HG02571 (cell line): ENCODE measurements at regions not wholly inside any gene's neighbourhood (a gene's known extent, or its start where the extent isn't known, plus 50 kb on each side); places are given as distances from the start of the nearest gene placed in this dataset.

Source experiments
- ATAC-seq: cut with Tn5 transposase; IDR thresholded peaks from one replicate; pipeline ENCODE4 v1.9.1; 2021; ENCODE audit warnings: mild to moderate bottlenecking, moderate library complexity; ENCODE audit not compliant: unreplicated experiment

DNA sequence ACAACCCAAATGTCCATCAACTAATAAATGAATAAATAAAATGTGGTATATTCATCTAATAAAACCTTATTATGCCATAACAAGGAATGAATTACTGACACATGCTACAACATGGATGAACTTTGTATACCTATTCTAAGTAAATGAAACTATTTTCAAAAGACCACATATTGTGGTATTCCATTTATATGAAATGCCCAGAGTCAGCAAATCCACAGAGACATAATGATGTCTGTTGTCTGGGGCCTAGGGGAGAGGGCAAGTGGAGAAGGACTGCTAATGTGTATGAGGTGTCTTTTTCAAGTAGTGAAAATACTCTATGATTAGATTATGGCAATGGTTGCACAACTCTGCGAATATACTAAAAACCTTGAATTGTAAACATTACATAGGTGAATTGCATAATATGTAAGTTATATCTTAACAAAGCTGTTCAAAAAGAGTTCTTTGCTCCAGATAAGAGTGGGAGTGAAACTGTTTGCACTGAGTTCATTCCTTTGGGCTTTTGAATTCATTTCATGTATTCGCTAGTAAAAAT, 464.2 kb downstream of the NUF2 start:
- ATAC-seq: no peak

GRCh38 chr1:163789911-163790310, 468.2 kb downstream of the NUF2 start:
- no peak for ATAC-seq

- no peak for ATAC-seq
These were observed 472.8 kb downstream of the NUF2 start for GRCh38 chr1:163794551-163794950.

- no peak for ATAC-seq
These were observed 474.7 kb downstream of the NUF2 start for GRCh38 chr1:163796394-163796821.

- ATAC-seq: no peak
These were observed 476.1 kb downstream of the NUF2 start for GRCh38 chr1:163797816-163798215.

DNA sequence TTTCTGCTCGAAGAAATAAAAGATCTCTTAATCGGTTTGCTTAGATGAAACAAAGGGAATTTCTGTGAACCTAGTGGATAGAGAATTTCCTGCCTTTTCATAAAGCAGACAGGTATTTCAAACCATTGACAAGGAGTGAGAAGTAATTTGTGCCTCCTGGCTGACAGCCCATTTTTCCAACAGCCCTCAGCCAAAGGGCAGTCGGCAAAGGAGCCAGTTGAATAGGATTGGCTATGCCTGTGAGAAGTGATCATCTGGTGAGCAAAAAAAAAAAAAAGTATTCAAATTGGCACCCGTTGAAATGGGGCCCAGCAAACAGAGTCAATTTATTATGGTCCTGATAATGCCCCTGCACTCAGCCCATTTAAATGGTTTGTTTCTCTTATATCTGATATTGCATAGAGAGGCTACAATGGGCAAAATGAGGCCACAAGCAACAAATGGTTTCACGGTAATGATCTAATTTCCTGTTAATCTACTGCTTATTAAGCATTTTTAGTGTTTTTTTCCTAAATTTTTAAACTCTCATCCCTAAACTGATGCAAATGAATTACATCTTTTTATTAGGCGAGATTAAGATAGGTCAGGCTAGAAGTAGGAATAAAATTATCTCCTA, 477.5 kb downstream of the NUF2 start:
- no peak for ATAC-seq

- ATAC-seq: no peak
These were observed 485.7 kb downstream of the NUF2 start for GRCh38 chr1:163807331-163808049.

- ATAC-seq: no peak
These were observed 491.5 kb downstream of the NUF2 start for GRCh38 chr1:163813251-163813650.

DNA sequence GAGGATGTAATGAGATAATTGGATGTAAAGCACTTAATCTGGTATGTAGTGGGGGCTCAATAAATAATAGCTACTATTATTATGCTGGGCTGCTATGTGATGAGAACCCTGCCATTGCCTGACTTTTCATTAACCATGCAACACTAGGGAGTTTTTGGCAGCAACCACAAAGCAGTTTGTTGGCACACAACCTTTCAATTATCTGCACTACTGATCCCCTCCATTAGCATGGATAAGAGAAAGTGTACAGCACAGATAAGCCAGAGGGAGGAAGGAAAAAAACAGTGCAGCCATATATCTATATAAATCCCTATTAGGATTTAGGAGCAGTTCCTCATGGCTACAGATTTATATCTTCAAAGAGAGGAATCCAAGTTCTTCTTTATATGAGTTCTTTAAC, 498.5 kb downstream of the NUF2 start:
- no peak for ATAC-seq

DNA sequence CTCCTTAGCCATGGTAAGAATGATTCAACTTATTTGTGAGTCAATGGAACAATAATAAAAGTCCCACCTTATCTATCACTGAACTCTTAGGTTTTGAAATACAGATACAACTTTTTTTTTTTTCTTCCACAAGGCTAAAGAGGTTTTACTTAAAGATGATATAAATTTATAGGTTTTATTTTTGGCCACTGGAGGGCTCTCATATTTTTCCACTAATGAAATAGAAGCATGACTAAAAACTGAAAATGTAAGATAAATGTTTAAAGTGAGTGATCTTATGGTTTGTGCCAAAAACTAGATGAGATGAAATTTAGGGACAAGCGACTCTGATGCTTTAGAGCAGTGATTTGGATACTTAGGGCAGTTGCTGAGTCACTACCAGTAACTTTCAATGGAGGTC, 499.0 kb downstream of the NUF2 start:
- ATAC-seq: no peak

GRCh38 chr1:163821679-163822078, 499.9 kb downstream of the NUF2 start:
- ATAC-seq: no peak

GRCh38 chr1:163823017-163823416, 501.3 kb downstream of the NUF2 start:
- no peak for ATAC-seq

- no peak for ATAC-seq
These were observed 502.3 kb downstream of the NUF2 start for GRCh38 chr1:163824006-163824405.

- no peak for ATAC-seq
These were observed 502.7 kb downstream of the NUF2 start for GRCh38 chr1:163824490-163824889.

GRCh38 chr1:163826500-163826899, 504.7 kb downstream of the NUF2 start:
- ATAC-seq: no peak

DNA sequence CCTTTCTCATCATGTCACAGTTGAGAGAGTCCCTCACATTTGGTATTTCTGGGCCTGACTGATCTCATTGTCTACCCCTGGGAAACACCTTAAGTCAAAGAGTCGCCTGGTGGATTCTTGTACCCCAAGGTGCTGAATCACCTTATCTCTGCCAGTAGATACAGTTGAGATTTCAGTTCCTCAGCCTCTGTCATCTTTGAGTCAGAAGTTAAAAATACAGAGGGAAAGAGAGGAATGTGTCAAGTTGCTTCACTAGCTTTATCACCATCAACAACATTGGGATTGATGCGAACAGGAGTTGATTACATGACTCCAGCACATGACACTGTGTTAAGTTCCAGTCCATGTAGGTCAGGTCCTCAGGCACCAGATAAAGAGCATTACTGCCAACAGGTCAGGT, 513.0 kb downstream of the NUF2 start:
- no peak for ATAC-seq

DNA sequence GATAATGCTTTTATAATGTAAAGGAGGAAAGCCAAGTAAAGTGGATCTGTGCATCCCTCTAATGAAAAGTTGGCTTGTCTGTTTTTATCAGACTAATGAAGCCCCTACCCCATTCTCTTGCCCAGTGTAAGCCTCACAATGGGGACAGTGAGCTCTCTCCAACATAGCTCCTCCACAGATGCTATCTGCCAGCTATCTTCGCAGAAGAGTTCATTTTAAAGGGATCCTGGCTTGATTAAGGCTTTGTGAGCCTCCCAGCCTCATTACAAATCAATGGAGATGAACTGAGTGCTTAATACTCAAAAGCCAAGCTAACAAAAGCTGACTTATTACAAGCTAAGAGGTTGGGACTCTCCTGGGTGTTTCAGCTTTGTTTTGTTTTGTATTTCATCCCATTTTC, 514.7 kb downstream of the NUF2 start:
- ATAC-seq: no peak

DNA sequence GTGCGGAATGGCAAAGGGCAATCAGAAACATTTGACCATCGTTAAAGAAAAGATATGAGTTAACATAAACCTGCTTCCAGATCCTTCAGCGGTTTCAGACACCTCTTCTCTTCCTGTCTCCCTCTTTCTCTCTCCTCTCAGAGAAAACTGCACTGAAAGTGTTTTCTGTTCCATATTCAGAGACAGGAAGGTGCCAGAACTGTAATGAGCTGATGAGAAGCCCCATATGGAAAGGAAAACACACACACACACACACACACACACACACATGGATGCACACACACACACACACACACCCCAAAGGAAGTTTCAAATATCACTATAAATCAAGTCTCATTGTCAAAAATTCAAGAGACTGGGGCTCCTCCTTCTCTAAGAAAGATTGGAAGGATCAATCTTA, 515.5 kb downstream of the NUF2 start:
- ATAC-seq: no peak

GRCh38 chr1:163842571-163842970, 520.8 kb downstream of the NUF2 start:
- ATAC-seq: no peak

GRCh38 chr1:163844459-163844858, 522.7 kb downstream of the NUF2 start:
- ATAC-seq: no peak

- no peak for ATAC-seq
These were observed 523.5 kb downstream of the NUF2 start for GRCh38 chr1:163845279-163845678.

- ATAC-seq: no peak
These were observed 542.0 kb downstream of the NUF2 start for GRCh38 chr1:163863731-163864130.
